ENCODE measurements at regions not wholly inside any gene's neighbourhood (a gene's known extent, or its start where the extent isn't known, plus 50 kb on each side); places are given as distances from the start of the nearest gene placed in this dataset.

GRCh38 chr20:19962958-19963357 lies 54.2 kb upstream of the NAA20 start:
- peaks cover 11 to 23% of the 10 kb centered on the region in 2 donors for H3K4me1 ChIP-seq (ENCODE audit: control insufficient read depth in 1 of 2, insufficient read depth in 2 of 2, low read length in 2 of 2)
- no peaks in the 10 kb centered on the region for H3K27me3 Mint-ChIP-seq (ENCODE audit: low read depth in 3 of 3)
- H3K27me3 ChIP-seq (ENCODE audit: control insufficient read depth in 2 of 2, insufficient read depth in 2 of 2, low read length in 2 of 2): no peaks in the 10 kb centered on the region
- peaks cover 95 to 100% of the 10 kb centered on the region in 2 donors for H3K36me3 Mint-ChIP-seq
- no peaks in the 10 kb centered on the region for H3K9me3 ChIP-seq (replicated peaks in 1 of 2; ENCODE audit: control insufficient read depth in 1 of 2, insufficient read depth in 1 of 2, low read length in 2 of 2)
- intact Hi-C loops (cut with micrococcal nuclease): no loop called here
- peak overlapping the region in 1 of 7 donors; percentile 30 for H3K27ac Mint-ChIP-seq
- no peak overlapping the region for H3K4me3 Mint-ChIP-seq
- H3K36me3 ChIP-seq (replicated peaks in 1 of 2; ENCODE audit: control insufficient read depth in 1 of 2, insufficient read depth in 2 of 2, low read length in 2 of 2): peaks cover 88 to 100% of the 10 kb centered on the region in 2 donors
- H3K9ac ChIP-seq (ENCODE audit: insufficient read depth, low read length, poor library complexity, severe bottlenecking): no peak overlapping the region
- H3K4me2 ChIP-seq (replicated peaks; ENCODE audit: extremely low read depth, low read length, poor library complexity, severe bottlenecking): no peak overlapping the region
- no peak overlapping the region for H2AFZ ChIP-seq (ENCODE audit: insufficient read depth, low read depth, low read length, poor library complexity, severe bottlenecking)
- no peak for TF ChIP-seq CTCF (IDR thresholded peaks at IDR 0.05)
- H3K27ac ChIP-seq (ENCODE audit: low read depth in 1 of 2, low read length in 2 of 2): no peak overlapping the region
- no peaks in the 10 kb centered on the region for H3K9me3 Mint-ChIP-seq
- H3K79me2 ChIP-seq (ENCODE audit: insufficient read depth, low read length): no peaks in the 10 kb centered on the region
- H4K20me1 ChIP-seq (ENCODE audit: insufficient read depth, low read length): peaks cover 20% of the 10 kb centered on the region
- WGBS (ENCODE audit: insufficient coverage): no CpG with 5 or more reads among the region's 6 CpGs
- peaks cover 25% of the 10 kb centered on the region for H3K4me1 Mint-ChIP-seq
- H3K4me3 ChIP-seq (replicated peaks in 1 of 3; ENCODE audit: low read depth in 2 of 3, low read length in 3 of 3): no peak overlapping the region
- no peak for DNase-seq

GRCh38 chr20:19964289-19965265 lies 52.6 kb upstream of the NAA20 start:
- H3K4me3 ChIP-seq (replicated peaks in 1 of 3; ENCODE audit: low read depth in 2 of 3, low read length in 3 of 3): no peak overlapping the region
- H3K36me3 ChIP-seq (replicated peaks in 1 of 2; ENCODE audit: control insufficient read depth in 1 of 2, insufficient read depth in 2 of 2, low read length in 2 of 2): peaks cover 88 to 100% of the 10 kb centered on the region in 2 donors
- H3K27ac ChIP-seq (ENCODE audit: low read depth in 1 of 2, low read length in 2 of 2): peak overlapping the region in 1 of 2 donors; percentile 53
- peak in 2 of 3 donors; percentile 55 to 56 for DNase-seq
- peaks cover 19% of the 10 kb centered on the region for H3K4me1 Mint-ChIP-seq
- H3K4me2 ChIP-seq (replicated peaks; ENCODE audit: extremely low read depth, low read length, poor library complexity, severe bottlenecking): no peak overlapping the region
- intact Hi-C loops (cut with micrococcal nuclease): no loop called here
- H2AFZ ChIP-seq (ENCODE audit: insufficient read depth, low read depth, low read length, poor library complexity, severe bottlenecking): no peak overlapping the region
- no peak overlapping the region for H3K4me3 Mint-ChIP-seq
- 42% methylated on average over 10 of the region's 15 CpGs for WGBS (ENCODE audit: insufficient coverage)
- H3K9me3 Mint-ChIP-seq: no peaks in the 10 kb centered on the region
- peaks cover 11 to 19% of the 10 kb centered on the region in 2 donors for H3K4me1 ChIP-seq (ENCODE audit: control insufficient read depth in 1 of 2, insufficient read depth in 2 of 2, low read length in 2 of 2)
- peaks cover 95 to 100% of the 10 kb centered on the region in 2 donors for H3K36me3 Mint-ChIP-seq
- TF ChIP-seq CTCF (IDR thresholded peaks at IDR 0.05): no peak
- H3K27me3 ChIP-seq (ENCODE audit: control insufficient read depth in 2 of 2, insufficient read depth in 2 of 2, low read length in 2 of 2): no peaks in the 10 kb centered on the region
- H3K27ac Mint-ChIP-seq: peak overlapping the region in 5 of 7 donors; percentile 63 to 82 (median 72)
- H3K9me3 ChIP-seq (replicated peaks in 1 of 2; ENCODE audit: control insufficient read depth in 1 of 2, insufficient read depth in 1 of 2, low read length in 2 of 2): no peaks in the 10 kb centered on the region
- H3K79me2 ChIP-seq (ENCODE audit: insufficient read depth, low read length): no peaks in the 10 kb centered on the region
- H3K27me3 Mint-ChIP-seq (ENCODE audit: low read depth in 3 of 3): no peaks in the 10 kb centered on the region
- peaks cover 14% of the 10 kb centered on the region for H4K20me1 ChIP-seq (ENCODE audit: insufficient read depth, low read length)
- H3K9ac ChIP-seq (ENCODE audit: insufficient read depth, low read length, poor library complexity, severe bottlenecking): no peak overlapping the region
